IPS DF 4.7 (cell line): ENCODE measurements at regions not wholly inside any gene's neighbourhood (a gene's known extent, or its start where the extent isn't known, plus 50 kb on each side); places are given as distances from the start of the nearest gene placed in this dataset.

Experiments
- DNase-seq: peaks from one replicate; pipeline ENCODE4 v3.0.0-alpha.2; 2013; ENCODE audit warnings: low spot score; ENCODE audit errors: extremely low read depth

DNA sequence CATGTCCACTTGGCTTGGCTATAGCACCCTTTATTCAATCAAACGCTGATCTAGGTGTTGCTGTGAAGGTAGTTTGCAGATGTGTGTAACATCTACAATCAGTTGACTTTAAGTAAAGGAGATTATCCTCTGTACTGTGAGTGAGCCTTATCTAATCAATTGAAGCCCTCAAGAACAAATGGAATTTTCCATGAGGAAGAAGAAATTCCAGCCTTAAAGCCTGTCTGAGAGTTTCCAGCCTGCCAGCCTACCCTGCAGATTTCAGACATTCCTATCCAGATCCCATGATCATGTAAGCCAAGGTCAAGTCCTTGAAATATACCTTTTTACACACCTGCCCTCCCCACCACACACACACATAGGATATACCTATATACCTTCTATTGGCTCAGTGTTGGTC, 696.7 kb downstream of the MRPL39 start:
- DNase-seq = no peak

GRCh38 chr21:24903994-24904635, 703.2 kb downstream of the MRPL39 start:
- DNase-seq = no peak

- DNase-seq = no peak
These were observed 708.1 kb downstream of the MRPL39 start for GRCh38 chr21:24899138-24899537.

- no peak for DNase-seq
These were observed 709.4 kb downstream of the MRPL39 start for GRCh38 chr21:24897883-24898282.

- no peak for DNase-seq
These were observed 710.6 kb downstream of the MRPL39 start for GRCh38 chr21:24896735-24897124.

DNA sequence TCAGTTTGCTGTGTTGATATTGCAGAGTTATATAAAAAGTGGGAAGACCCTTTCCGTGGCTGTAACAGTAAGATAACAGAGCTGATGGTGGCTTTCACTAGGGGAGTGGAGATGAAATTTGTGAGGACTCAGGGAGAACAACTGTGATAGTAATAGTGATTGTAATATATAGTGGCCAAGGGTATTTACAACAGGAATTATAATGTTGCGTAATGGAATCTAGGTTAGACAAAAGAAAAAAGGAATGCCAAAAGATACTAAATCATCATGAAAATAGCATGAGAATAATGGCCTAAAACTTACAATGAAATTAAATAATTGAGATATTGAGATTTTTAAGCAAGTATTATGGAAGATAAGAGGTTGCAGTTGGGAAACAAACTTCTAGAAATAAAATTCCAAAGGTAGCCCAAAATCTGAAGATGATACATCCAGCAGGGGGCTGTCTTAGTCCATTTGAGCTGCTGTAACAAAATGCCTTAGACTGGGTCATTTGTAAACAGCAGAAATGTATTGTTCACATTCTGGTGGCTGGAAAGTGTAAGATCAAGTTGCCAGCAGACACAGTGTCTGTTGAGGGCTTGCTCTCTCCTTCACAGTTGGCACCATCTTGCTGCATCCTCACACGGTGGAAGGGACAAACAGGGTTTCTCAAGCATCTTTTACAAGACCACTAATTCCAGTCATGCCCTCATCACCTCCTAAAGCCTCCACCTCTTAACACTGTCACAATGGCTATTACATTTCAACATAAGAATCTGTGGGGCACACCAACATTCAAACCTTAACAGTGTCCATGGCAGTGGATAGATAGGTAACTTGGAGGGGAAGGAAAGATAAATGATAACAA, 711.2 kb downstream of the MRPL39 start:
- DNase-seq = no peak

DNA sequence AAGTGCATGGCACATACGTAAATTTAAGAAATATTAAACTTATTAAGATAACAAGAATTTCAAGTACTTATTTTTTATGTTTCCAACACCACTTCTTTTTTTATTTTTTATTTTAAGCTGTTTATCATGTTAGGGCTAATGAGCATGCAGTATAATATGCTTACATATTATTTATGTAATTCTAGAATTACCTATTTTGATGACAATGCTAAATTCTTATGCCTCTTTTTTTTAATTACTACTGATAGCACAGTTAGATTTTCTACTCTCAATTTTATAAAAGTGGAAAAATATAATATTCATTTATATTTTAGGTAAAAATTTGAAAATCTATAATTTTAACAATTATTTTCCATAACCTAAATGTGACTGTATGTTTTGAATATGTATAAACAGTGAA, 713.0 kb downstream of the MRPL39 start:
- no peak for DNase-seq

GRCh38 chr21:24890021-24890420, 717.3 kb downstream of the MRPL39 start:
- no peak for DNase-seq

DNA sequence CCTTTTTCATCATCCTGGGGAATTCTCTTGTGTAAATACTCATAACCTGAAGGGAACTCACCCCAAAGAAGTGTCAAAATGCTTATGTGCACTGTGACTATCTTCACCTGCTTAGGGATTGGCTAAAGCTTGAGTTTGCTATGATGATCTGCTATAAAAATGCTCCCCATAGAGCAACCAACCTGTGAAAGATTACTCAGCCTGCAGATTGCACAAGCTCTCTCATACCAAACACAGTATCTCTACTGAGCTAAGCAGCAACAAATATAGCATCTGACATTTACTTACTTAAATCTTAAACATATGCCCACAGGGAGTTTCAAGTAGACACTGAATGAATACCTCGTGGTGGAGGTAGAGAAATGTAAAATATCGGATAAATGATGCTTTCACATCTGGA, 725.8 kb downstream of the MRPL39 start:
- DNase-seq = no peak

DNA sequence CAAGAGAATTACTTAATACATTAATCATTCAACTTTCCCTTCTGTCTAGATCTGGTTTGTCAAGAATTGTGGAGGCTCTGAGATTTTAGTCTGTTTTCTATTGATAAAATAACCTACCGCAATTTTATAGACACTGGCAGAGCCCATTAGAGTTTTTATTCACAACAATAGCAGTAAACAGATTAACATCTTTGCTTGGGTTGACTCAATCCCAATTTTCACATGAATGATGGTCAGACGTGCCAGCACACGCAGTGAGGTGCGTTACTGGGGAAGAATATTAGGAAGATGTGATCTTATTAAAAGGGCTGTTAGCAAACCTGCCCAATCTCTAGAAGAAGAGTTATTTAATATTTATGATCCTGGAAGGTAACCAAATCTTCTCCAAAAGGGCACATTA, 736.6 kb downstream of the MRPL39 start:
- no peak for DNase-seq

GRCh38 chr21:24869862-24870261, 737.4 kb downstream of the MRPL39 start:
- no peak for DNase-seq

DNA sequence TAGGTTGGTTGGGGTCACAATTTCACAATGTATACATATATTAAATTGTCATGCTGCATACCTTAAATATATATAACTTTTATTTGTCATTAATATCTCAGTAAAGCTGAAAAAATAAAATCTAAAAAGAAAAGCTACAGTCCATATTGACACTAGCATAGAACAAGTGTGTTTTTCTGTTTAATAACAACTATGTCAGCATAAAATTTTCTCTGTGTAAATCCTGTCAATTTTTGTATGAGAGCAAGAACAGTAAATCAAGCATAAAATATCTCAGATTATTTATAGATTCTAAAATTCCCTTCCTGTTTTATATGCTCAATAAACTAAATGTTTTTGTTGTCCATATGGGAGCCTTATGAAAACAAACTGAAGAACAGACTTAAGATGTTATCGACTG, 739.2 kb downstream of the MRPL39 start:
- no peak for DNase-seq

- DNase-seq = no peak
These were observed 745.8 kb downstream of the MRPL39 start for GRCh38 chr21:24861471-24861870.

GRCh38 chr21:24856326-24856725, 751.0 kb downstream of the MRPL39 start:
- DNase-seq = no peak

- no peak for DNase-seq
These were observed 754.6 kb downstream of the MRPL39 start for GRCh38 chr21:24852610-24853195.

- no peak for DNase-seq
These were observed 757.2 kb downstream of the MRPL39 start for GRCh38 chr21:24850121-24850520.

DNA sequence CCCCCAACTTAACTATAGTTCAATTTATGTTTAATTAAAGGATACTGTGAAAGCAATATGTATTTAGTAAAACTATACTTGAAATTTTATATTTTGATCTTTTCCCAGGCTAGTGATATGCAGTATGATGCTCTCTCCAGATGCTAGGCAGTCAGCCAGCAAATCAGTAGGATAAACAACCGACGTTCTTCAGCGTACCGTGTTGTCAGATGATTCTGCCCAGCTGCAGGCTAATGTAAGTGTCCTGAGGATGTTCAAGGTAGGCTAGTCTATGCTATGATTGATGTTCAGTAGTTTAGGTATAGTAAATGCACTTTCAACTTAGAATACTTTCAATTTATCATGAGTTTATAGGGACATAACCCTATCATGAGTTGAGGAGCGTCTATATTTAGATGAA, 762.6 kb downstream of the MRPL39 start:
- no peak for DNase-seq

- no peak for DNase-seq
These were observed 767.0 kb downstream of the MRPL39 start for GRCh38 chr21:24840287-24840686.

DNA sequence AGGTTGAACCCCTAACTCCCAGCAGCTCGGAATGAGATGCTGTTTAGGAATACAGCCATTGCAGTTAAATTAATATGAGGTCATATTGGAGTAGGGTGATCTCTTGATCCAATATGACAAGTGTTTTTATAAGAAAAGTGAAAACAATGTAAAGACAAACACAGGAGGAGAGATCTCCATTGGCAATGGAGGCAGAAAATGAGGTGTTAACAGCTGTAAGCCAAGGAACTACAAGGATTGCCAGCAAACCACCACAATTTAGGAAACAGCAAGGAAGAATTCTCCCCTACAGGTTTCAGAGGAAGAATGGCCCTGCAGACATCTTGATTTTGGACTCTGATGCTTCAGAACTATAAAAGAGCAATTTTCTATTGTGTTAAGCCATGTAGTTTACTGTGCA, 774.3 kb downstream of the MRPL39 start:
- DNase-seq = no peak

GRCh38 chr21:24829397-24829796, 777.9 kb downstream of the MRPL39 start:
- no peak for DNase-seq

DNA sequence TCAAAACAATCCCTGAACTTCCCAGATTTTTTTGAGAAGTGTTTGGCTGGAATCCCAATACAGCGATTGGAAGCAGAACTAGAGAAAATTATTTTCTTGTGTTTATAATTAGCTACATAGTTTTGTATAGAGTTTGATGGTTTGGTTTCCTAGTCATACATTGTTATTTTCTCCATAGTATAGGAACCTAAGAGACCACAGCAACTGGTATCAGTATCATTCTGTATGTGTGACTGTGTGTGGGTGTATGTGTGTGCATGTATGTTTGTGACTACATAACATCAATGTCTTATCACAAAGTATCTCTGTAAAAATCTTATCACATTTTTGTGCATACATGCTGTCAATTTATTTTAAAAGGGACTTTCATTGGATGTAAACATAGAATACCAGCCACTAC, 780.5 kb downstream of the MRPL39 start:
- DNase-seq = no peak

DNA sequence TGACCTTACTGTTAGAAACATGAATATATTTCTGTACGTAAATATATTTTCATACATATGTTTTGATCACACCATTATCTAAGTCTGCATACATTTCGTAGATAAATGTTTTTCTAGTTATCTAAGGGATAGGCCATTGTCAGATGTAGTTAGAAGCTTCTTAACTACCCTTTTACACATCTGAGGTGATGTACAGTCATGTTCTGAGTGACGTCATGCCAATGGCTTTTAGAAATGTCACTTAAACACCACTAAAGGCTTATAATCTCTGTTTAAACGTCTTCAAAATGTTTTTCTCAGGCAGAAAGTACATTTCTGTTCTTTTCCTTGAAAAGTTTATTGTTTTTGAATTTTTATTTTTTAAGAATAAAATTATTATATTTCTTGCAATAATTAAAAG, 781.9 kb downstream of the MRPL39 start:
- DNase-seq = no peak

DNA sequence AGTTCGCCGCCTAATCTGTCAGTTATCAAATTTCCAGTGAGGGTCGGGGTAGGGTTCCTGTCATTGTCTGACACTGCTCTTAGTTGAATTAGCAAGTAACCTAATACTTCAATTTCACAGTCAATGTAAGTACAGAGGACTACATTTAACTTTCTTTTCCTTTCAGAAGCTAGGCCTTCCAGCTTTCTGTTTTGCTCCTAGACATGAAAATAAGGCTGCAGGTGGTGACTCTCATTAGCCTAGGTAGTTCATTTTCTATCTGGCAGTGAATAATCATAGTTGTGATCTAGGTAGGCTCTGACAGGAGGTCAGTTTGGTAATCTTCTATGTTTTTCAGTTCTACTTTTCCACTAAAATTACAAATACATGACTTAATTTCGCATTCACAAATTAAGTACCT, 783.1 kb downstream of the MRPL39 start:
- no peak for DNase-seq
